A549 (cell line): ENCODE measurements at regions not wholly inside any gene's neighbourhood (a gene's known extent, or its start where the extent isn't known, plus 50 kb on each side); places are given as distances from the start of the nearest gene placed in this dataset.

Experiments used
- CTCF ChIP-seq: fragments of >200 bp; sonication (Bioruptor Twin); formaldehyde crosslinking; IDR thresholded peaks from 3 replicates; pipeline ENCODE4 v1.5.1; 2016
- HOXB5 ChIP-seq: fragments of 250-450 bp; sonication (Bioruptor Pico); IDR thresholded peaks from 2 replicates; pipeline ENCODE4 v1.5.0; 2020; ENCODE audit warnings: mild to moderate bottlenecking, moderate library complexity
- PHF8 ChIP-seq: fragments of 200-600 bp; sonication (generic); IDR thresholded peaks from 2 replicates; pipeline ENCODE4 v1.6.1; 2016; ENCODE audit warnings: low read depth, mild to moderate bottlenecking, antibody characterized with exemption, moderate library complexity, borderline replicate concordance
- POLR2AphosphoS2 ChIP-seq: conservative IDR thresholded peaks from 2 replicates; pipeline ENCODE4 v1.6.1; 2012; ENCODE audit warnings: low read length, improper control_type of control experiment, inconsistent platforms

- no peak for TF ChIP-seq POLR2AphosphoS2
- TF ChIP-seq CTCF = no peak
- no peak for TF ChIP-seq HOXB5 (CRISPR knock-in tag)
- TF ChIP-seq PHF8 = no peak
Observed at GRCh38 chr3:98974442-98974841, 72.9 kb upstream of the DCBLD2 start.
